Testis (tissue), 2 donors: ENCODE measurements at regions not wholly inside any gene's neighbourhood (a gene's known extent, or its start where the extent isn't known, plus 50 kb on each side); places are given as distances from the start of the nearest gene placed in this dataset.

Experiments
- POLR2A ChIP-seq: fragments of 450-650 bp; IDR thresholded peaks from one replicate; pipeline ENCODE4 v1.6.1; 2017; ENCODE audit warnings: antibody characterized with exemption, mild to moderate bottlenecking, moderate library complexity
- TF ChIP-seq, protein P1 (sequence below), 3 experiments: fragments of 450-650 bp in 2 of 3; fragments of 200-600 bp in 1 of 3; sonication (generic) in 1 of 3; IDR thresholded peaks; one replicate each; pipeline ENCODE4 v1.5.1; 2016 to 2019; ENCODE audit warnings: antibody characterized with exemption in 3 of 3, mild to moderate bottlenecking in 2 of 3, moderate library complexity in 1 of 3

DNA sequence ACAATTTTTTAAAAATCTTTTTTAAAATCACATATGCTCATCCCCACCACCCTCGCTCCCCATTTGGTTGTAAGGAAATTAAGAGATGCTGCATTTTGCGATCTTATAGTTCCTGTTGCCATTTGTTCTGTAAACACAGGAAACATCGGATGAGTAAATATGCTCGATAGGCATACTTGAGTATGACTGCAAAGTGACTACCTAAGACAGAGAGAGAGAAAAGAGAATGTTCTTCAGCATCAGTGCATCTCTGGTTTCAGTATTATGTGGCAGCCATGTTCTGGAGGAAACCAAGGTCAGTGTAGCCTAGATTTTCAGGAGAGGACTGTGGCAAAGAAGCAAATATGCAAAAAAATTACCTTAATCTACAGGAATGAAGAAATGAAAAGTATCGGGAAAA, 265.5 kb upstream of the FMN2 start:
- TF ChIP-seq, protein P1, sequence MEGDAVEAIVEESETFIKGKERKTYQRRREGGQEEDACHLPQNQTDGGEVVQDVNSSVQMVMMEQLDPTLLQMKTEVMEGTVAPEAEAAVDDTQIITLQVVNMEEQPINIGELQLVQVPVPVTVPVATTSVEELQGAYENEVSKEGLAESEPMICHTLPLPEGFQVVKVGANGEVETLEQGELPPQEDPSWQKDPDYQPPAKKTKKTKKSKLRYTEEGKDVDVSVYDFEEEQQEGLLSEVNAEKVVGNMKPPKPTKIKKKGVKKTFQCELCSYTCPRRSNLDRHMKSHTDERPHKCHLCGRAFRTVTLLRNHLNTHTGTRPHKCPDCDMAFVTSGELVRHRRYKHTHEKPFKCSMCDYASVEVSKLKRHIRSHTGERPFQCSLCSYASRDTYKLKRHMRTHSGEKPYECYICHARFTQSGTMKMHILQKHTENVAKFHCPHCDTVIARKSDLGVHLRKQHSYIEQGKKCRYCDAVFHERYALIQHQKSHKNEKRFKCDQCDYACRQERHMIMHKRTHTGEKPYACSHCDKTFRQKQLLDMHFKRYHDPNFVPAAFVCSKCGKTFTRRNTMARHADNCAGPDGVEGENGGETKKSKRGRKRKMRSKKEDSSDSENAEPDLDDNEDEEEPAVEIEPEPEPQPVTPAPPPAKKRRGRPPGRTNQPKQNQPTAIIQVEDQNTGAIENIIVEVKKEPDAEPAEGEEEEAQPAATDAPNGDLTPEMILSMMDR (IDR thresholded peaks at IDR 0.05): no peak
- TF ChIP-seq POLR2A: no peak
